Activated naive CD4-positive, alpha-beta T cell treated with anti-CD3 and anti-CD28 coated beads, Interleukin-2, amount 50 U/mL, for 24 hours (primary cell): ENCODE measurements at regions not wholly inside any gene's neighbourhood (a gene's known extent, or its start where the extent isn't known, plus 50 kb on each side); places are given as distances from the start of the nearest gene placed in this dataset.
"Not testable (repeated sequence)": the region's sequence is repeated elsewhere in the genome, so short reads cannot be mapped to it uniquely, and the experiment has no call there.

Source experiments
- H3K27ac Mint-ChIP-seq: one replicate; pipeline ENCODE4 v1.8.0; 2021; ENCODE audit warnings: mild to moderate bottlenecking, mixed read lengths
- H3K27me3 Mint-ChIP-seq: one replicate; pipeline ENCODE4 v1.8.0; 2021; ENCODE audit warnings: mixed read lengths
- H3K36me3 Mint-ChIP-seq: one replicate; pipeline ENCODE4 v1.8.0; 2021; ENCODE audit warnings: mixed read lengths
- H3K4me1 Mint-ChIP-seq: one replicate; pipeline ENCODE4 v1.8.0; 2021; ENCODE audit warnings: mixed read lengths
- H3K4me3 Mint-ChIP-seq: one replicate; pipeline ENCODE4 v1.8.0; 2021; ENCODE audit warnings: mild to moderate bottlenecking, mixed read lengths
- H3K9me3 Mint-ChIP-seq: one replicate; pipeline ENCODE4 v1.8.0; 2021; ENCODE audit warnings: mixed read lengths

DNA sequence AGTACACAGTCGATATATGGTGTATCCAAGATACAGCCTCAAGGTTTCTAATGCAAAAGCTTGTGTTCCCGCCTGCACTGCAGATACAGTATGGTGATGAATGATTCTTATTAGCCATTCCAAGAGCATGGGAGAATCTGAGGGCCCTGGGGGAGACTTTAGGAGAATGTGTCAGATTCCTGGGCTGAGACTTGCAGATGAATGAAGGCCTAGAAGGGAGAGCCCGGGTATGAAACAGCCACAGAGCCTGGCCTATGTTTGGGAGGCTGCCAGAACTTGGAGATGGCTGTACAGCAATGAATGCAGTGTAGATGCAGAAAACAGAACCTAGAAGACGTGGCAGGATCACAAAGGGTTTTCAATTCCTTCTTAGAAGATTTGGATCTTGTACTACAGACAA lies 510.7 kb downstream of the HAPSTR1 start:
- H3K27ac Mint-ChIP-seq: no peak overlapping the region
- H3K36me3 Mint-ChIP-seq: no peaks in the 10 kb centered on the region
- H3K4me3 Mint-ChIP-seq: no peak overlapping the region
- no peaks in the 10 kb centered on the region for H3K4me1 Mint-ChIP-seq
- peaks cover 1% of the 10 kb centered on the region for H3K27me3 Mint-ChIP-seq
- no peaks in the 10 kb centered on the region for H3K9me3 Mint-ChIP-seq

DNA sequence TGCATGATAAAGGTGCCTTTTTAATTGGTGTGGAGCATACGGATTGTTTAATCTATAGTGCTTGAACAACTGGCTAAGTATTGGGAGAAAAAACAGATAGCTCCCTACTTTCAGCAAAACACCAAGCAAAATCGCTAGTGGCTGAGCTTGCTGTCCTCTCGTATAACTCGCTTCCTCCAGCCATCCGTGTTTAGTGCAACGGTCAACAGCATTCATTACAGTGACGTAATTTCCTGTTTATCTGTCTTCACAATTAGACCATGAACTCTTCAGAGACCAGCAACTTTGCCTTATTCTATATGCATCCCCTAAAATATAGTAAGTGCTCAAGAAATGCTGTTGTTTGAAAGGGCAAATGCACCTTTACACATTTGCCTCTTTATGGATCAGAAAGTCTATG lies 511.9 kb downstream of the HAPSTR1 start:
- Mint-ChIP-seq H3K27ac (no peak overlapping the region), H3K27me3 (peaks cover 1% of the 10 kb centered on the region), H3K9me3 (peaks cover 6% of the 10 kb centered on the region), H3K4me3 (no peak overlapping the region), H3K36me3 (no peaks in the 10 kb centered on the region), H3K4me1 (no peaks in the 10 kb centered on the region)

DNA sequence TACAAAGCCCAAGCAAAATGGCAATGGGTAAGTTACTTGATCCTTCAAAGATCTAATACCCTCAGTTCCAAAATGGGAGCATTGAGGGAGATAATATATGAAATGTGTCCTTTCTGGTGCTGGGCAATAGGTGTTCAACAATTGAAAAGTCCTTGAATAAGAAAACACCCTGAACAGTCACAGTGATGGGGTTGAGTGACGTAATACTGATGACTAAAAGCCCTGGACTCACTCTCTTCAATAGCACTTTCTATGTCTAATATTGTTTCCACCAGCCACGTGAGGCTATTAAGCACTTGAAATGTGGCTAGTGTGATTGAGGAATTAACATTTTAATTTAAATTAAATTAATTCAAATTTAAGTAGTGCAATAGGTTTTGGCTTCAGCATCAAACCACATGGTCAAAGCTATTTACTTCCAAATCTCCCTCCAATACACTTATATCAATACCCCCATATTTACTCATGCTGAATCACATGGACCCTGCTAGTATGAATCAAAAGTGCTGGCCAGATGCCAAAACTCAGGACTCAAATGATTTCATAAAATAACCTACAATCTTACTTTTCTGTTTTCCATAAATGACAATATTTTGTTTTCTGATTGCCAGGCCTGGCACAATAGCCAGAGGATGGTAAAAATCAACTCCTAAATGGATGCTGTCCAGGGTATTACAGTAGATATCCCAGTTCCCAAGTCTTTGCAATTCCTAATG lies 516.2 kb downstream of the HAPSTR1 start:
- Mint-ChIP-seq H3K4me3 (no peak overlapping the region), H3K27ac (no peak overlapping the region), H3K9me3 (peaks cover 11% of the 10 kb centered on the region), H3K36me3 (no peaks in the 10 kb centered on the region), H3K27me3 (peaks cover 1% of the 10 kb centered on the region), H3K4me1 (no peaks in the 10 kb centered on the region)

DNA sequence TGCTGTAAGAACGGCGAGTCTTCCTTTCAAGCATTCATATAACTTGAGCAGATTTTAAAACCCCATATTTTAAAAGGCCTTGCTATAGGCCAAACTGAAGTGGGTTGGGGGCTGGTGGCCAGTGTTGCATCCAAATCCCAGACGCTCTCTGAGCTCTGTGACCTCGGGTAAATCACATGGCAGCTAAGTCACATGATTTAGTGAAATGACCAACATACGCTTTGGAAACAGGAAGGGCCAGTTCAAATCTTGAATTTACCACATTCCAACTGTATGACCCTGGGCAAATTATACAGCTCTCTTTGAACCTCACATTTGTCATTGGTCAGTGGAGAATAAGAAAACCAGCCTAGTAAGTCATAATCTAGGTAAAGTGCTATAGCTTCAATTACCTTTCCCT lies 519.3 kb downstream of the HAPSTR1 start:
- Mint-ChIP-seq H3K4me3 (no peak overlapping the region), H3K27ac (no peak overlapping the region), H3K36me3 (no peaks in the 10 kb centered on the region), H3K9me3 (peaks cover 11% of the 10 kb centered on the region), H3K4me1 (no peaks in the 10 kb centered on the region), H3K27me3 (no peaks in the 10 kb centered on the region)

DNA sequence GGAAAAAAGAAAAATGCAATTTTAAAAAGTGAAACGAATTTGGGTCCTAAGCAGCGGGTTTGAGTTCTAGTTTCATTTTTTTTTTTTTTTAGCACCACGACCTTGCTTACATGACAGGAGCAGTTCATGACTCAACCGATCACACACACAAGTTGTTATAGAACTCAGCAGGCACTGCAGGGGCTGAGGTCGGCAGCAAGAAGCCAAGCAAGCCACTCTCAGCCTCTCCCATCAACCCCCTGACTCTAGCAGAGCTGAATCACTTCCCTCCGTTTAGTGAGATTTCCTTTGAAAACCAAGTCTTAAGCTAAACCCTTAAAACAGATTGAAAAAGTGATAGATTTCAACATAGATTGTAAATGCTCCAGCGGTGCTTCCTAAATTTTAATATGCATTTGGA lies 520.8 kb downstream of the HAPSTR1 start:
- no peaks in the 10 kb centered on the region for H3K27me3 Mint-ChIP-seq
- H3K4me3 Mint-ChIP-seq: no peak overlapping the region
- peaks cover 11% of the 10 kb centered on the region for H3K9me3 Mint-ChIP-seq
- H3K4me1 Mint-ChIP-seq: no peaks in the 10 kb centered on the region
- H3K36me3 Mint-ChIP-seq: no peaks in the 10 kb centered on the region
- no peak overlapping the region for H3K27ac Mint-ChIP-seq

DNA sequence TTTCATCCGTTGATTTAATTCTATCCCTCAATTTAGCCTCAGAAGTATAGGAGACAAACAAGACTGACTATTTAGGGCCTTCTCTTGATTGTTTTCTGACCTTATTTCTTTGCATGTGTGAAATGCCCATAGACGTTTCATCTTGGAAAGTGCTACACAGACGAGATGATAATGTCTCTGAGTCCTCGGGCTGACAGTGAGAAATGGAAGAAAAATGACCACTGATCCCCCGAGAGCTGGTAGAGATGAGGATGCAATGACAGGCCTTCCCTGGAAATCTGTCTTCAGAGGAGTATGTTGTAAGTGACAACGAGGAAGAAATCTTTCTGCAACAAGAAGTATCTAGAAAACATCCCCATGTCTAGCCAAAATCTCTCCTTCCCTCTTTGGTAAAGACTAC lies 522.9 kb downstream of the HAPSTR1 start:
- H3K4me3 Mint-ChIP-seq: no peak overlapping the region
- H3K27me3 Mint-ChIP-seq: no peaks in the 10 kb centered on the region
- H3K27ac Mint-ChIP-seq: no peak overlapping the region
- peaks cover 9% of the 10 kb centered on the region for H3K9me3 Mint-ChIP-seq
- H3K36me3 Mint-ChIP-seq: no peaks in the 10 kb centered on the region
- no peaks in the 10 kb centered on the region for H3K4me1 Mint-ChIP-seq

DNA sequence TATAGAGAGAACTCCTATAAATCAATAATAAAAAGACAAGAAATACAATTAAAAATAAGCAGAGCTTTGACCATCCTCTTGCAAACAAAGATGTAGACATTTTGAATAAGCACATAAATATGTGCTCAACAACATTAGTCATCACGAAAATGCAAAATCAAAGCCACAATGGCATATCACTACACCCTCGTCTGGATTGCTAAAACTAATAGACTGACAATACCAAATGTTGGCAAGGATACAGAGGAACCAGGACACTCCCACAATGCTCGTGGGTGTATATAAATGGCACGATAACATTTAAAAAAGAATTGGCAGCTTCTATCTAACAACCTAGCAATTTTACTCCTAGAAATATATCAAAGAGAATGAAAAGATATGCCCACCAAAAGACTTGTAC lies 530.8 kb downstream of the HAPSTR1 start:
- H3K4me3 Mint-ChIP-seq: no peak overlapping the region
- H3K4me1 Mint-ChIP-seq: no peaks in the 10 kb centered on the region
- H3K36me3 Mint-ChIP-seq: no peaks in the 10 kb centered on the region
- no peak overlapping the region for H3K27ac Mint-ChIP-seq
- H3K27me3 Mint-ChIP-seq: no peaks in the 10 kb centered on the region
- peaks cover 14% of the 10 kb centered on the region for H3K9me3 Mint-ChIP-seq

DNA sequence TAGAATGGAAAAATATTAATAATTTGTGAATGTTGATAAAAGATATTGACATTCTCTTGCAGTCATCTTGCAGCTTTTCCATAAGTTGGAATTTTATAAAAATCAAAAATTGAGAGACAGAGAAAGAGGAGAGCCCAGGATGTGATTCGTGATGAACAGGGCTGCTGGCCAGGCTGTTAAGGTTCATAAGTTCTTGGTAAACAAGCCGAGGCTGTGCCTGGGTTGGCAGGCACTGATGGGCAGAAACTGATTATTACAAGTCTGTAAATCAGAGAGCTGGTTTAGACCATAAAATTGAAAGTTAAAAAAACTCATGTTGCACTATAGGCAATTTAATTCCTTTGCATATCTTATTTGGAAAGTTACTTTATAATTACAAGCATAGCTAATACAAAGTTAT lies 533.7 kb downstream of the HAPSTR1 start:
- no peaks in the 10 kb centered on the region for H3K9me3 Mint-ChIP-seq
- no peaks in the 10 kb centered on the region for H3K27me3 Mint-ChIP-seq
- H3K4me3 Mint-ChIP-seq: no peak overlapping the region
- no peaks in the 10 kb centered on the region for H3K4me1 Mint-ChIP-seq
- no peaks in the 10 kb centered on the region for H3K36me3 Mint-ChIP-seq
- H3K27ac Mint-ChIP-seq: no peak overlapping the region

DNA sequence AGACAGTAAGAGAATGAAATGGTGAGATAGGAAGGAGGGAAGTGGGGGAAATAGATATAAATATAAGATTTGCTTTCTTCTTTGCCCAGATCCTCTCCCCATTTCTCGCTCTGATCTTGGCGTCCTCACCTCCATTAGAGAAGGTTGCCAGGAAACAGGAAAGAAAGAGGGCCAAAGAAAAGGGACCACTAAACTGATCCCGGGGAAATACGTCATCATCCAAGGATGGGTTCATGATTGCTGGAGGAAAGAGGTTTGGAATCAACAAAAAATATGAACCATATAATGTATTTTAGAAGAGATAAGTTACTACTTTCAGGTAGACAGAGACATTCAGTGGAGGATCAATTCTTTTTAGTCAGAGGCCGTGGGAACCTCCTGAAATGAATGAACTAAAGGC lies 536.0 kb downstream of the HAPSTR1 start:
- peaks cover 4% of the 10 kb centered on the region for H3K9me3 Mint-ChIP-seq

DNA sequence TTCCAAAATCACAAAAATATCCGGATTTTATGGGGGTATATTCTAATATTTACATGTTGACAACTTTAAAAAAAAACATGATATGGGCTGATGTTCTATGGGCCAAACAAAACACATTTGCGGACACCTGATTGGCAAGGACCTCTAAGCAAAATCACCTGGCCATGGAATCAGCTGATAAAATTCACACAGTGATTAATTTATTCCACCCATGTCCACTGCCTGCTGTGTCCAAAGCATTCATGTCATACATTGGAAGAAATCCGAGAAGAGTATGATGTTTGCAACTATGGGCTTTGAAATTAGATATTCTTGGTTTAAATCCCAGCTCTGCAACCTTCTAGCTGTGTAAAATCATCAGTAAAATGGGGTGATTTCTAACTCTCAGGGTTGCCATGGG lies 538.7 kb downstream of the HAPSTR1 start:
- no peaks in the 10 kb centered on the region for H3K4me1 Mint-ChIP-seq
- no peaks in the 10 kb centered on the region for H3K27me3 Mint-ChIP-seq
- H3K36me3 Mint-ChIP-seq: no peaks in the 10 kb centered on the region
- peaks cover 10% of the 10 kb centered on the region for H3K9me3 Mint-ChIP-seq
- no peak overlapping the region for H3K4me3 Mint-ChIP-seq
- H3K27ac Mint-ChIP-seq: no peak overlapping the region

More for the DNA sequence above, 536.0 kb downstream of the HAPSTR1 start:
- Mint-ChIP-seq H3K36me3 (no peaks in the 10 kb centered on the region), H3K27me3 (no peaks in the 10 kb centered on the region), H3K4me3 (no peak overlapping the region), H3K27ac (no peak overlapping the region), H3K4me1 (no peaks in the 10 kb centered on the region)

DNA sequence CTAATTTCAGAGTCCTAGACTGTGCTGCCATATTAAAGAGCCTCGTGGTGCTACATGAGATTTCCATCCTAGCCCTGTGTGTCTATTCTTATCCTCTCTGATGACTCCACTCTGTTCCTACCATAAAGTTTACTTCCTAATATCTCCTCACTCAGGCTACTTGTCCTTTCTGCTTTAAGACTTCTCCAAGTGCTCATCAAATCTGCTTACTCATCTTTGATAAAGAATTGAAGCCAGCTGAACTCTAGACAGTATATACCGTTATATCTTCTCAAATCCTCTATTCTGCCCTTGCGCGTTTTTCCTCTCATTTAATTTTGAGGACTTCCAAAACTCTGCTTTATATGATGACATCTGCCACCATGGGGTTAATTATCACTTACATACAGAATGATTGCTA lies 539.5 kb downstream of the HAPSTR1 start:
- Mint-ChIP-seq H3K27me3 (no peaks in the 10 kb centered on the region), H3K27ac (no peak overlapping the region), H3K4me1 (no peaks in the 10 kb centered on the region), H3K9me3 (peaks cover 10% of the 10 kb centered on the region), H3K4me3 (no peak overlapping the region), H3K36me3 (no peaks in the 10 kb centered on the region)

DNA sequence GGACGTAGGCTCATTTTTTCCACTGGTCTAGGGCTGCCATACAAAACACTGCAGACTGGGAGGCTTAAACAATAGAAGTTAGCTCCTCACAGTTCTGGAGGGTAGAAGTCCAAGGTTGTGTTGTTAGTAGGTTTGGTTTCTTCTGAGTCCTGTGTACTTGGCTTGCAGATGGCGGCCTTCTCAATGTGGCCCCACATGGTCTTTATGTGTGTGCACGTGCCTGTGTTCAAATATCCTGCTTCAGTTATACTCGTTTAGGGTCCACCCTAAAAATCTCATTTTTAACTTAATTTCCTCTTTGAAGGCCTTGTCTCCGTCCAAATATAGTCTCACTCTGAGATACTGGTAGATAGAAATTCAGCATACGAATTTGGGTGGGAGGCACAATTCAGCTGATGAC lies 542.4 kb downstream of the HAPSTR1 start:
- Mint-ChIP-seq H3K27me3 (no peaks in the 10 kb centered on the region), H3K36me3 (no peaks in the 10 kb centered on the region), H3K9me3 (peaks cover 10% of the 10 kb centered on the region), H3K27ac (no peak overlapping the region), H3K4me3 (no peak overlapping the region), H3K4me1 (no peaks in the 10 kb centered on the region)

DNA sequence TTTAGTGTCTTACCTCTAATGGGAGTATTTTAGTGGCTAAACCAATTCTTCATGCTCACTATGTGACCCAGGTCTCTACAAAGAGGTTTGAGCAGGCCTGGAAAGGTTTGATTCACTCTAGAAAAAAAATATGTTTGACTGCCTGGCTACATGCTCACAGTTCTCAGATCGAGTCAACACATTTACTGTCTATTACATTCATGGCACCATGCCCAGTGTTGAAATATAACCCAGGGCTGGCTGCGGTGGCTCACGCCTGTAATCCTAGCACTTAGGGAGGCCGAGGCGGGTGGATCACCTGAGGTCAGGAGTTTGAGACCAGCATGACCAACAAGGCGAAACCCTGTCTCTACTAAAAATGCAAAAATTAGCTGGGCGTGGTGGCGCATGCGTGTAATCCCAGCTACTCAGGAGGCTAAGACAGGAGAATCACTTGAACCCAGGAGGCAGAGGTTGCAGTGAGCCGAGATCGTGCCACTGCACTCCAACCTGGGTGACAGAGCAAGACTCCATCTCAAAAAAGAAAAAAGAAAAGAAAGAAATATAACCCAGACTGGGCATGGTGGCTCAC lies 543.8 kb downstream of the HAPSTR1 start:
- not testable (repeated sequence) for H3K36me3 Mint-ChIP-seq, H3K27ac Mint-ChIP-seq, H3K4me1 Mint-ChIP-seq, H3K4me3 Mint-ChIP-seq, H3K27me3 Mint-ChIP-seq
- H3K9me3 Mint-ChIP-seq: peaks cover 10% of the 10 kb centered on the region

DNA sequence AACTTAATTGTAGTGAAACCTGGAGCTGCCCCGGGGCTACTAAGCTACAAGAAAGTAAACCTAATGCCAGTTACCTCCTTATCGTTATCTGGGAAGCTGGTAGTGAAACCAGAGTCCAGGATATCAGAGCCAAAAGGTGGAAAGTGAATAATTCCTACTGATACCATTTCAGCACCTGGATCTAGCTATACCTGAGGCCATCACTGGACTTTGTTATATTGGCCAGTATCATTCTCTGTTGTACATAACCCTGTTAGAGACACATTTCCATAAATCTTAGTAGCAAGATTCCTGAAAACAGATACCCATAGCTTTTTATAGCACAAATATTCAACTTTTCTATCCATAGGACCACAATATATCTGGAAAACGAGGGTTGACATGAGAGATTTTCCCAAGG lies 538.0 kb downstream of the GRIN2A start:
- Mint-ChIP-seq H3K4me1 (no peaks in the 10 kb centered on the region), H3K4me3 (no peak overlapping the region), H3K9me3 (no peaks in the 10 kb centered on the region), H3K27me3 (peaks cover 4% of the 10 kb centered on the region), H3K27ac (no peak overlapping the region), H3K36me3 (no peaks in the 10 kb centered on the region)

DNA sequence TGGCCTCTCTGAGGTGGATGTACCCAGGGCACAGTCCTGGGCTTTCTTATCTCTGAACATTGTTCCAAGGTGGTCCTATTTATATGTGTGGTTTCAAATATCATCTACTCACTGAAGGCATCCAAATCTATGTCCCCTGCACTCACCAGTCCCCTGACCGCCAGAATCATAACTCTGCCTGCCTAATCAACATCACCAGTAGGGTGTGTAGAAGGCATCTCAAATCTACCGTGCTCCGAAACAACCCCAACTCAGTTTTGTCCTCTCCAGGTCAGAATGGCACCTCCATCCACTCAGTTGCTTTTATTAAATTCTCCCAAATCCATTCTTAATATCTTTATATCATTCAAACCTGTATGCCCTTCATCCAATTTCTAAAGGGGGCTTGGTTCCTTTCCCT lies 536.3 kb downstream of the GRIN2A start:
- Mint-ChIP-seq H3K4me1 (no peaks in the 10 kb centered on the region), H3K27ac (no peak overlapping the region), H3K4me3 (no peak overlapping the region), H3K9me3 (no peaks in the 10 kb centered on the region), H3K36me3 (no peaks in the 10 kb centered on the region), H3K27me3 (peaks cover 4% of the 10 kb centered on the region)

DNA sequence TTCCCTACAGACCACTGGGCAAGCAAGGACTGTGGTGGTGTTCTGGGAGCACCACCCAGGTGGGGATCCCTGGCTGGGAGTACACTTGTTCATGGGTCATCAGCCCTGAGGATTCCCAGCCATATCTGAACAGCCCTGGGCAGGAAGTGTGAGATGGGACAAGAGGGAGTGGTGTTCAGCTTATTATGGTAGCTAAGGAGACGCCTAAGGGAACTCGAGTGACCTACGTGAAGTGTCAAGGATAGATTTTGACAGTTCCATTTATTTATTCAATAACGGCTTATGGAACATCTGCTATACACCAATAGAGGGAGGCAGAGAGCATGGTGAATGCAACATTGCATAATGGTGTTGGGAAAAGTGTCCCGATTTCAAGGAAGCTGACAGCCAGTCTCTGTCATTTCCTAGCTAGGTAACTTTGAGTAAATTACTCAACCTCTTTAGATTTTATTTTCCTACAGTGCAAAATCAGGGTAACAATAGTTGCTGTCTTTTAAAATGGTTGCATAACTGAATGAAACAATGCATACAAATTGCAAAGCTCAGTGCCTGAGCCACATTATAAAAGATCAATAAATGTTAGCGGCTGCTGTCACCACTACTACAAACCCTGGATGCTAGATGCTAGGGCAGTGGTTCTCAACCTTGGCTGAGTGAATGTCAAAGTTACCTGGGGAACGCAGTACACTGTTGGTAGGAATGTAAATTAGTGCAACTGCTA lies 534.1 kb downstream of the GRIN2A start:
- H3K27ac Mint-ChIP-seq: no peak overlapping the region
- no peak overlapping the region for H3K4me3 Mint-ChIP-seq
- peaks cover 4% of the 10 kb centered on the region for H3K27me3 Mint-ChIP-seq

More for the DNA sequence above, 534.1 kb downstream of the GRIN2A start:
- no peaks in the 10 kb centered on the region for H3K36me3 Mint-ChIP-seq
- H3K4me1 Mint-ChIP-seq: no peaks in the 10 kb centered on the region
- peaks cover 5% of the 10 kb centered on the region for H3K9me3 Mint-ChIP-seq
